GM12878 (cell line): ENCODE measurements at regions not wholly inside any gene's neighbourhood (a gene's known extent, or its start where the extent isn't known, plus 50 kb on each side); places are given as distances from the start of the nearest gene placed in this dataset.

Experiments used
- ATAC-seq: fragments of 200-7000 bp; cut with Tn5 transposase; 3 replicates; pipeline ENCODE4 v1.9.1; 2020; ENCODE audit warnings: mild to moderate bottlenecking, moderate library complexity
- BruUV-seq: library from RNA; stranded (reverse); fragments of 400-500 nt; replicated peaks from 2 replicates; lab custom pipeline; 2021; lab: Mats Ljungman, UMichigan
- CTCF ChIA-PET: fragments of 300-600 bp; sonication (Branson Sonifier 250); formaldehyde crosslinking; extraction: SDS; loops from one replicate; lab custom pipeline; 2021; ENCODE audit warnings: inconsistent platforms; lab: Yijun Ruan, JAX
- POLR2A ChIA-PET: fragments of 350-600 bp; formaldehyde crosslinking; extraction: SDS; loops from one replicate; lab custom pipeline; 2021; ENCODE audit warnings: inconsistent platforms; lab: Charles Lee
- RAD21 ChIA-PET: fragments of 300-600 bp; sonication (Branson Sonifier 250); formaldehyde crosslinking; loops from one replicate; lab custom pipeline; 2023; ENCODE audit warnings: antibody characterized with exemption; ENCODE audit not compliant: unreplicated experiment; lab: Charles Lee
- SMC1A ChIA-PET: fragments of 300-600 bp; sonication (Branson Sonifier 250); formaldehyde crosslinking; loops from one replicate; lab custom pipeline; 2023; ENCODE audit not compliant: unreplicated experiment, uncharacterized antibody; lab: Charles Lee
- DNase-seq: peaks from one replicate; pipeline ENCODE4 v3.0.0-alpha.2; 2011; ENCODE audit warnings: low read depth, low spot score
- FAIRE-seq: peaks from 3 replicates; lab custom pipeline; 2011; peaks lifted over from hg19 to GRCh38; lab: Jason Lieb, UNC
- H2AFZ ChIP-seq: 2 replicates; pipeline ENCODE4 v1.6.0; 2011; ENCODE audit warnings: low read depth, low read length, control low read depth; ENCODE audit not compliant: control insufficient read depth
- H3K27ac ChIP-seq: 2 replicates; pipeline ENCODE4 v1.5.1; 2011; ENCODE audit warnings: control low read depth; ENCODE audit not compliant: control insufficient read depth, insufficient read depth
- H3K27me3 ChIP-seq, 2 experiments: replicated peaks in 1 of 2; 2 replicates each; pipeline versions ENCODE4 v1.6.0 to v1.6.1; 2011; ENCODE audit warnings: low read length in 1 of 2; ENCODE audit not compliant: control insufficient read depth in 2 of 2, insufficient read depth in 2 of 2
- H3K36me3 ChIP-seq, 2 experiments: 2 replicates each; pipeline ENCODE4 v1.5.1; 2011; ENCODE audit warnings: low read length in 1 of 2; ENCODE audit not compliant: control insufficient read depth in 2 of 2, insufficient read depth in 2 of 2
- H3K4me1 ChIP-seq: 2 replicates; pipeline ENCODE4 v1.6.1; 2011; ENCODE audit warnings: mild to moderate bottlenecking, low read length, moderate library complexity, mixed read lengths; ENCODE audit not compliant: control insufficient read depth, insufficient read depth
- H3K4me2 ChIP-seq: 2 replicates; pipeline ENCODE4 v1.6.0; 2011; ENCODE audit warnings: control low read depth; ENCODE audit not compliant: control insufficient read depth, insufficient read depth
- H3K4me3 ChIP-seq: fragments of 200-600 bp; sonication (generic); 2 replicates; pipeline ENCODE4 v1.5.1; 2016
- H3K79me2 ChIP-seq: 2 replicates; pipeline ENCODE4 v1.6.0; 2011; ENCODE audit warnings: low read length; ENCODE audit not compliant: control insufficient read depth, insufficient read depth
- H3K9ac ChIP-seq: 2 replicates; pipeline ENCODE4 v1.8.0; 2011; ENCODE audit warnings: low read length, control low read depth, mixed read lengths; ENCODE audit not compliant: control insufficient read depth, insufficient read depth
- H3K9me3 ChIP-seq: replicated peaks from 3 replicates; pipeline ENCODE4 v1.5.1; 2011; ENCODE audit warnings: mild to moderate bottlenecking, low read length; ENCODE audit not compliant: control insufficient read depth, insufficient read depth
- H4K20me1 ChIP-seq: 2 replicates; pipeline ENCODE4 v1.6.0; 2011; ENCODE audit not compliant: control insufficient read depth, insufficient read depth
- ETV6 ChIP-seq, 2 experiments: fragments of 450-650 bp in 1 of 2; IDR thresholded peaks in 1 of 2; conservative IDR thresholded peaks in 1 of 2; 2 replicates each; pipeline ENCODE4 v1.6.1; 2014; ENCODE audit warnings: antibody characterized with exemption in 1 of 2, borderline replicate concordance in 1 of 2, low read depth in 1 of 2, mild to moderate bottlenecking in 1 of 2, moderate library complexity in 1 of 2
- HCFC1 ChIP-seq: fragments of 150-350 bp; IDR thresholded peaks from 2 replicates; pipeline ENCODE4 v1.6.1; 2014; ENCODE audit warnings: low read length
- HDAC2 ChIP-seq: fragments of 200-600 bp; sonication (generic); IDR thresholded peaks from 2 replicates; pipeline ENCODE4 v1.6.1; 2017
- IKZF1 ChIP-seq: fragments of 450-650 bp; conservative IDR thresholded peaks from 2 replicates; pipeline ENCODE4 v1.6.1; 2017; ENCODE audit warnings: antibody characterized with exemption, mild to moderate bottlenecking
- MYB ChIP-seq: fragments of 150-350 bp; IDR thresholded peaks from 2 replicates; pipeline ENCODE4 v1.6.1; 2014; ENCODE audit warnings: mild to moderate bottlenecking, low read depth, low read length, borderline replicate concordance
- PAX5 ChIP-seq: IDR thresholded peaks from 2 replicates; pipeline ENCODE4 v1.6.1; 2011; ENCODE audit warnings: low read depth, low read length, borderline replicate concordance
- RFX5 ChIP-seq: IDR thresholded peaks from 2 replicates; pipeline ENCODE4 v1.6.1; 2011; ENCODE audit warnings: low read depth, low read length, improper control_type of control experiment
- RUNX3 ChIP-seq: IDR thresholded peaks from 2 replicates; pipeline ENCODE4 v1.6.1; 2012; ENCODE audit warnings: low read length, inconsistent platforms
- YY1 ChIP-seq: IDR thresholded peaks from 2 replicates; pipeline ENCODE4 v1.6.1; 2011; ENCODE audit warnings: low read depth, mild to moderate bottlenecking, low read length
- ZNF384 ChIP-seq: IDR thresholded peaks from 2 replicates; pipeline ENCODE4 v1.6.1; 2012; ENCODE audit warnings: low read depth, mild to moderate bottlenecking, low read length, improper control_type of control experiment, borderline replicate concordance
- WGBS: methylation state at CpG from one replicate; pipeline ENCODE4 v1.1.6; 2016; ENCODE audit warnings: low lambda C conversion rate; ENCODE audit not compliant: insufficient replicate concordance, insufficient coverage; ENCODE audit errors: missing lambda C conversion rate; 5-methylcytosine and 5-hydroxymethylcytosine counted together
- in situ Hi-C: fragments of 300-500 bp; cut with MboI; formaldehyde crosslinking; loops from 9 replicates; pipeline ENCODE4 v1.14.3; 2018; ENCODE audit warnings: mixed read lengths
- intact Hi-C: fragments of 100-400 bp; cut with micrococcal nuclease; formaldehyde crosslinking; loops from one replicate; pipeline ENCODE4 v1.14.2; 2022; ENCODE audit not compliant: unreplicated experiment
- TF ChIP-seq, protein P1 (sequence below): fragments of 450-650 bp; formaldehyde crosslinking; IDR thresholded peaks from 2 replicates; pipeline ENCODE4 v1.4.0; 2022; ENCODE audit warnings: mild to moderate bottlenecking, moderate library complexity

DNA sequence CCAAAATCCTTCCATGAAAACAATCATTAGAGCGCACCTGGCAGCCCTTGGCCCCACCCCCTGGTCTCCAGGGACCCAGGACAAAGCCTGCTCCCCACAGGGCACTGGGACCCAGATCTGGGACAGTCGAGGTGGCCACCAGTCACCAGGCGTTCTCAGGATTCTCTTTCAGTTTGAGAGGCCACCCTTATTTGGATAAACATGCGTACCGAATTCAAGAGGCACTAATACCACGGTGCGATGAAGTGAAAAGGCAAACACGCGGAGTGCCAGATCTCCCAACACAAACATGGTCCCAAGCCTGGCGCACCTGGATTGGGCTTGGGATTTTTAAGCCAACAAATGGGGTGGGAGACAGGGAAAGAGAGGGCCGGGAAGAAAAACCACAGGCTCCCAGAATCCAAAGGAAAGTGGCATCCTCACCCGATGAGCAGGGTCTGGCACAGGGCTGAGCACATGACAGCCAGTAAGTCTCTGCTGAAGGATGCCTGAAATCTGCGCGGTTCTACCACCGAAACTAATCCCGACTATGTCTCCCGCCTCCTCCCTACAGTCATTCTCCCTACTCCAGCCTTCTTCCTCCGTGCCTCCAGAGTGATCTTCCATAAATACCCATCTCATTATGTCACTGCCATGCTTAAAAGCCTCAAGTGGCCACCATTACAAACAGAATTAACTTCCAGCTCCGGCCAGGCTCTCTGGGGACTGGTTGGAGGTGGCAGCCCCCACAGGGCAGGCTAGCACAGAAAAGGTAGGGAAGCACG is 60.9 kb upstream of the KLHL29 start (continued):
- no peak for TF ChIP-seq MYB
- TF ChIP-seq YY1, result no peak
- no peak for TF ChIP-seq IKZF1

DNA sequence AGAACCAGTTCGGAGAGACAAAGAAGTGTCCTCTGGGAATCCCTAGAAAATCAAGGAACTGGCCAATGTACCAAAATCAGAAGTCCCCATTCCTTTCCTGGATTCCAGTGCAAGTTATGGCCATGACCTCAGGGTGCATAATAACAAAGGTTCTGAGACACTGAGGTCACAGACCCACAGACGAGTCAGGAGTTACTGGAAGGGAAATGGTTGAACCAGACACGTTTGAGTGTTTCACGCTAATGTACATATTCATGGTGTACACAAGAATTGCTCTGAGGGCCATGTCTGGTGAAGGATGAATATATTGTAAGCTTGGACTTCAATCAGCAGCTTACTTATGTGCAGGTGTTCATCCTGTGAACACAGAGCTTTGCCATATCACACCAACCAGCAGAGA is 58.6 kb upstream of the KLHL29 start:
- FAIRE-seq, result no peak
- WGBS, result 28% methylated on average over 4 of the region's 4 CpGs

More for the DNA sequence above, 58.6 kb upstream of the KLHL29 start:
- no peak overlapping the region for H3K4me3 ChIP-seq
- in situ Hi-C loops (no loop called here), intact Hi-C loops (no loop called here)
- no peak overlapping the region for H3K4me2 ChIP-seq
- BruUV-seq, result no TSS peak
- H3K9me3 ChIP-seq, result no peaks in the 10 kb centered on the region
- CTCF ChIA-PET, result interaction anchor here (1.3 kb wide), 1 partner anchor 74 kb away, joined by 3 read pairs; no protein-coding TSS in a partner anchor
- no peak for DNase-seq
- POLR2A ChIA-PET, result no interaction called here
- ATAC-seq, result no peak
- SMC1A ChIA-PET, result no interaction called here
- RAD21 ChIA-PET, result no interaction called here
- no peak for TF ChIP-seq ZNF384
- no peak for TF ChIP-seq RUNX3
- TF ChIP-seq ETV6 (conservative IDR thresholded peaks at IDR 0.05 in 1 of 2, IDR thresholded peaks at IDR 0.05 in 1 of 2; ENCODE audit: borderline replicate concordance in 1 of 2, low read depth in 1 of 2), result no peak
- TF ChIP-seq RFX5, result no peak
- no peak for TF ChIP-seq PAX5
- TF ChIP-seq, protein P1, sequence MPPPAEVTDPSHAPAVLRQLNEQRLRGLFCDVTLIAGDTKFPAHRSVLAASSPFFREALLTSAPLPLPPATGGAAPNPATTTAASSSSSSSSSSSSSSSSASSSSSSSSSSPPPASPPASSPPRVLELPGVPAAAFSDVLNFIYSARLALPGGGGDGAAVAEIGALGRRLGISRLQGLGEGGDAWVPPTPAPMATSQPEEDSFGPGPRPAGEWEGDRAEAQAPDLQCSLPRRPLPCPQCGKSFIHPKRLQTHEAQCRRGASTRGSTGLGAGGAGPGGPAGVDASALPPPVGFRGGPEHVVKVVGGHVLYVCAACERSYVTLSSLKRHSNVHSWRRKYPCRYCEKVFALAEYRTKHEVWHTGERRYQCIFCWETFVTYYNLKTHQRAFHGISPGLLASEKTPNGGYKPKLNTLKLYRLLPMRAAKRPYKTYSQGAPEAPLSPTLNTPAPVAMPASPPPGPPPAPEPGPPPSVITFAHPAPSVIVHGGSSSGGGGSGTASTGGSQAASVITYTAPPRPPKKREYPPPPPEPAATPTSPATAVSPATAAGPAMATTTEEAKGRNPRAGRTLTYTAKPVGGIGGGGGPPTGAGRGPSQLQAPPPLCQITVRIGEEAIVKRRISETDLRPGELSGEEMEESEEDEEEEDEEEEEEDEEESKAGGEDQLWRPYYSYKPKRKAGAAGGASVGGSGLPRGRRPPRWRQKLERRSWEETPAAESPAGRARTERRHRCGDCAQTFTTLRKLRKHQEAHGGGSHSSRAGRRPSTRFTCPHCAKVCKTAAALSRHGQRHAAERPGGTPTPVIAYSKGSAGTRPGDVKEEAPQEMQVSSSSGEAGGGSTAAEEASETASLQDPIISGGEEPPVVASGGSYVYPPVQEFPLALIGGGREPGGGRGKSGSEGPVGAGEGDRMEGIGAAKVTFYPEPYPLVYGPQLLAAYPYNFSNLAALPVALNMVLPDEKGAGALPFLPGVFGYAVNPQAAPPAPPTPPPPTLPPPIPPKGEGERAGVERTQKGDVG (CRISPR knock-in tag), result no peak
- no peak for TF ChIP-seq HCFC1
- TF ChIP-seq HDAC2, result no peak
- H3K27ac ChIP-seq, result no peak overlapping the region
- H2AFZ ChIP-seq, result no peak overlapping the region
- no peak overlapping the region for H3K9ac ChIP-seq
- no peaks in the 10 kb centered on the region for H3K4me1 ChIP-seq
- no peaks in the 10 kb centered on the region for H3K79me2 ChIP-seq
- no peaks in the 10 kb centered on the region for H3K36me3 ChIP-seq
- H3K27me3 ChIP-seq, result peaks cover 2 to 3% of the 10 kb centered on the region in 2 experiments; a peak in 1 of 4 replicates
- H4K20me1 ChIP-seq, result no peaks in the 10 kb centered on the region
